KOPT-K1 (cell line): ENCODE measurements at regions not wholly inside any gene's neighbourhood (a gene's known extent, or its start where the extent isn't known, plus 50 kb on each side); places are given as distances from the start of the nearest gene placed in this dataset.

Experiments used
- H3K27ac ChIP-seq: fragments of 200-600 bp; sonication (generic); 2 replicates; pipeline ENCODE4 v1.5.1; 2016; ENCODE audit warnings: antibody characterized with exemption, mild to moderate bottlenecking, low read depth, low read length; ENCODE audit not compliant: poor library complexity, severe bottlenecking
- H3K36me3 ChIP-seq: fragments of 200-600 bp; sonication (generic); 2 replicates; pipeline ENCODE4 v1.5.1; 2017; ENCODE audit warnings: antibody characterized with exemption, mild to moderate bottlenecking, low read length, moderate library complexity; ENCODE audit not compliant: insufficient read depth
- H3K9me3 ChIP-seq: fragments of 200-600 bp; sonication (generic); 2 replicates; pipeline ENCODE4 v1.5.1; 2017; ENCODE audit warnings: antibody characterized with exemption, low read length, mild to moderate bottlenecking; ENCODE audit not compliant: insufficient read depth, poor library complexity, severe bottlenecking

- no peak overlapping the region for H3K27ac ChIP-seq
- no peaks in the 10 kb centered on the region for H3K9me3 ChIP-seq
- no peaks in the 10 kb centered on the region for H3K36me3 ChIP-seq
These were observed 134.7 kb upstream of the GSC start for GRCh38 chr14:94904636-94905035.

DNA sequence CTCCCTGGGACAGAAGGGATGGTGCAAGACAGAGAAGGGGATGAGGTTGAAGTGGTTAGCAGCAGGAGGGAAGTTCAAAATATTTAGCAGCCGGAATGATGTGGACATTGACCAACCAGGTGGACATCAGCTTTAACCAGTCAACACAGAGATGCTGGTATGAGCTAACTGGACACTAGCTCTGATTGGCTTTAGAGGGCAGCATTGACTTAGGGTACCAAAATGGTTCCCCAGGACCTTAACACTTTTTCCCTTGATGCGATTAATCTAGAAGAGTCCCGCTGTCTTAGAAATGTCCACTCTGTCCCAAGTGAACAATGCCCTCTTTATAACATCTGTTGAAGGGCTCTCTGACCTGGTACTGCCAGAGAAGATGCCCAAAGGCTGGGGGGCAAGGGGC is 134.0 kb upstream of the GSC start:
- Histone ChIP-seq H3K27ac (no peak overlapping the region), H3K9me3 (no peaks in the 10 kb centered on the region), H3K36me3 (no peaks in the 10 kb centered on the region)

DNA sequence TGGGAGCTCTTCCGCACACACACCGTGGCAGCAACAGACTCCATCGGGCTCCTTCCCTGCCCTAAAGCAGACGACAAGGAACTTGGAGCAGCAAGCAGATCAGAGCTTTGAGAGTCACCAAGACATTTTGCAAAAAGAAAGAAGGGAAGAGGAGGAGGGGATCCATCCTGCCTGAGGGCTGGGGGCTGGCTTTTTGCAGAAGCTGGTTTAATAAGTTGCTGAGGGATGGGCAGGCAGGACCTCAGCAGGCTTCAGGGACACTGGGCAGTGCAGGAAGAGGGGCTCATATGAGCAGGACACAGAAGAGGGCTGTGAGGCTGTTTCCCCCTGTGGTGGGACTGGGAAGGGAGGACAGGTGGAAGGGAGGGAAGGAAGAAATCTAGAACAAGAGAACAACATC is 133.4 kb upstream of the GSC start:
- H3K27ac ChIP-seq: no peak overlapping the region
- H3K9me3 ChIP-seq: no peaks in the 10 kb centered on the region
- H3K36me3 ChIP-seq: no peaks in the 10 kb centered on the region

DNA sequence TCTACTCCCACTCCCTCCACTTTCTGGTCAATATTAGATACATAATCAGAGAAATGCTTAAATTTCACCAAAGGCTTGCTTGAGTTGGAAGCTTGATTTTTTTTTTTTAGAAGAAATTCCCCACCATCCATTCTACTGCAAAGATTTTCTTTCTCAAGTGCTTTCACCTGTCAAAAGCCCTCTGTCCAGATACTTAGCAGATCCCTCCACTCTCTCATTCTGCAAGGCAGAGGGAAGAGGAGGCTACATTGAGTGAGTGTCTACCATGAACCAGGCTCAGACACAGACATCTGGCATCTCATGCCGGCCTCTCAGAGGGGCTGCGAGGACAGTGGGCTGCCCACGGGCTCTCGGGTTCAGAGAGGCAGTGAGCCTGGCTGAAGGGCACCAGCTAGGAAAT is 127.6 kb upstream of the GSC start:
- peaks cover 6% of the 10 kb centered on the region for H3K9me3 ChIP-seq
- no peak overlapping the region for H3K27ac ChIP-seq
- no peaks in the 10 kb centered on the region for H3K36me3 ChIP-seq

DNA sequence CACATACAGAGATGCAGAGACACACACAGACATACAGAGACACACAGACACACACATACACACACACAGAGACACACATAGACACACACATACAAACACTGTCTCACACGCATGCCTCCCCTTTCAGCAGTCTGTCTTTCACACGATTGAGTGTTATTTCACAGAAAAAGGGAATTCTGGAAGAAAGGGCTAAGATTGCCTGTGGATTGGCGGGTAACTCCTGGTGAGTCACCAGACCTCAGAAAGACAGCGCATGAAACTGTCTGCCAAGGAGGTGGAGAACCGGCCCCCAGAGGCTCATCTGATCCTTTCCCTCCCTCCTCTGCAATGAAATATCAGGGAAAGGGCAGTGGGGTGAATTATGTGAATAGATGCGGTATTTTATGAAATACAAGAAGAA is 127.2 kb upstream of the GSC start:
- H3K9me3 ChIP-seq: peaks cover 6% of the 10 kb centered on the region
- no peak overlapping the region for H3K27ac ChIP-seq
- H3K36me3 ChIP-seq: no peaks in the 10 kb centered on the region

GRCh38 chr14:94893411-94894160 is 123.7 kb upstream of the GSC start:
- Histone ChIP-seq H3K27ac (no peak overlapping the region), H3K36me3 (no peaks in the 10 kb centered on the region), H3K9me3 (peaks cover 6% of the 10 kb centered on the region)

GRCh38 chr14:94890785-94891184 is 120.9 kb upstream of the GSC start:
- H3K27ac ChIP-seq: no peak overlapping the region
- H3K36me3 ChIP-seq: no peaks in the 10 kb centered on the region
- peaks cover 6% of the 10 kb centered on the region for H3K9me3 ChIP-seq

GRCh38 chr14:94889520-94890312 is 119.8 kb upstream of the GSC start:
- no peaks in the 10 kb centered on the region for H3K9me3 ChIP-seq
- no peak overlapping the region for H3K27ac ChIP-seq
- no peaks in the 10 kb centered on the region for H3K36me3 ChIP-seq

DNA sequence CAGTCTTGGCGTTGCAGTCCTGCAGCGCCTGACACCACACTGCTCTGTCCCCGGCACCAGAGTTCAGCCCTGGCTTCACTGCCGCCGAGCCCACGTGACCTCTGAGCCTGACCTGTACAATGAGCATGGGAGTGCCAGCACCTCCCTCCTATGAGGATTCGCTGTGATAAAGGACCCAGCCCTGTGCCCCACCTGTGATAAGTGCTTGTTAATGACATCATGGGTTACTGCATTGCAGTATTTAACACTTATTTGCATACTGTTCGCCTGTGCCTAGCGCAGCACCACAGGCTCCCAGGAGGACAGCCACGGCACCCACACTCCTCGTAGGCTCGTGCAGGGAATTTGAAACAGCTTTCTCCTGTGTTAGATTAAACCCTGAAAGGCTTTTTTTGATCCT is 118.2 kb upstream of the GSC start:
- Histone ChIP-seq H3K9me3 (no peaks in the 10 kb centered on the region), H3K27ac (no peak overlapping the region), H3K36me3 (no peaks in the 10 kb centered on the region)

DNA sequence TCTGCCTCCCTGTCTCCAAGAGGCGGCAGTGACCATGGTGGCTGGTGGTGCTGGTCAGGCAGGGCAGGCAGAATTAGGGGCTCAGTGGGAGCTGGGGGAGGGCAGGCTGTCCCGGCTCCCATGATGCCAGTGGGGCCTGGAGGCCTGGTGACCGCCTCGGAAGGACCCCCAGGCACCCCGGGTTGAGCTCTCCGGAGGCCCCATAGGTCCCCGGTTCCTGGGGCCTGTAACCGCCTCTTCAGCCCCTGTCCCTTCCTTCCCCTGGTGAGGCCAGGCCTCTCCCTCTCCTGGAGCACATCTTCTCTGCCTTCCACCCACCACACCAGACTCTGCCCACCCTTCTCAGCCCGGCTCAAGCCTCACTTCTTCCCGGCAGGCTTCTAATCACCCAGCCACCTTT is 117.7 kb upstream of the GSC start:
- Histone ChIP-seq H3K27ac (no peak overlapping the region), H3K36me3 (no peaks in the 10 kb centered on the region), H3K9me3 (no peaks in the 10 kb centered on the region)

- H3K27ac ChIP-seq: no peak overlapping the region
- no peaks in the 10 kb centered on the region for H3K36me3 ChIP-seq
- no peaks in the 10 kb centered on the region for H3K9me3 ChIP-seq
These were observed 117.0 kb upstream of the GSC start for GRCh38 chr14:94886931-94887330.

GRCh38 chr14:94885481-94886155 is 115.7 kb upstream of the GSC start:
- H3K9me3 ChIP-seq: no peaks in the 10 kb centered on the region
- no peaks in the 10 kb centered on the region for H3K36me3 ChIP-seq
- no peak overlapping the region for H3K27ac ChIP-seq

- H3K27ac ChIP-seq: no peak overlapping the region
- no peaks in the 10 kb centered on the region for H3K36me3 ChIP-seq
- no peaks in the 10 kb centered on the region for H3K9me3 ChIP-seq
These were observed 114.8 kb upstream of the GSC start for GRCh38 chr14:94884616-94885230.

DNA sequence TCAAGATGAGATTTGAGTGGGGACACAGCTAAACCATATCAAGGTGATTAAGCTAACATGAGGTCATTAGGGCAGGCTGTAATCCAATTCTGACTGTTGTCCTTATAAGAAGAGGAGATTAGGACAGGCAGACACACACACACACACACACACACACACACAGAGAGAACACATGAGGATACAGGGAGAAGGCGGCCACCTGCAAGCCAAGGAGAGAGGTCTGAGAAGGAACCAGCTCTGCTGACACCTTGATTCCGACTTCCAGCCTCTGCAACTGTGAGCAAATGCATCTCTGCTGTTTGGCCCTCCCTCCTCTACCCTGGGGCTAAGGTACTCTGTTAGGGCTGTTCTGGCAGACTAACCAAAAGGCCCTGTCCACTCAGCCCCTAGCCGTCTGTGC is 112.5 kb upstream of the GSC start:
- H3K9me3 ChIP-seq: no peaks in the 10 kb centered on the region
- no peaks in the 10 kb centered on the region for H3K36me3 ChIP-seq
- no peak overlapping the region for H3K27ac ChIP-seq

DNA sequence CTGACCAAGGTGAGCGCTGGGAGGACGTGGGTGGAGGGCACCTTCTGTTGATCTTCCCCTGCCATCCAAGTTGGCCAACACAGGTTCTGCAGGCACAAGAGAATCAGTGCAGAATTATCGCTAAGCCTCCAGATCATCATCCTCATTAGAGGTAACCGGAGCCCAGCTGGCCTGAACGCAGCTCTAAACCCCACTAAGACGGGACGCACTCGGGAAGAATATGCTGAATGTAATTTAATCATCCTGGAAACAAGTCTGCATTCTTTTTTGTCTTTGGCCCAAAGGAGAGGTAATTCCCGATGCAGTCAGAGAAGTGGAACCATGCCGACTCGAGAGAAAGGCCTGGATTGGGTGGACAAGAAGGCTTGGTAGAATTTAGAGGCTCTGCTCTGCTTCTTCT is 111.0 kb upstream of the GSC start:
- no peak overlapping the region for H3K27ac ChIP-seq
- no peaks in the 10 kb centered on the region for H3K36me3 ChIP-seq
- H3K9me3 ChIP-seq: no peaks in the 10 kb centered on the region
